22Rv1 (cell line): ENCODE measurements at regions not wholly inside any gene's neighbourhood (a gene's known extent, or its start where the extent isn't known, plus 50 kb on each side); places are given as distances from the start of the nearest gene placed in this dataset.

ENCODE experiments used
- H3K27ac ChIP-seq: fragments of 450-650 bp; 2 replicates; pipeline ENCODE4 v1.5.1; 2017
- ZFX ChIP-seq: fragments of 450-650 bp; IDR thresholded peaks from 2 replicates; pipeline ENCODE4 v1.6.1; 2017; ENCODE audit warnings: antibody characterized with exemption, borderline replicate concordance
- TF ChIP-seq, protein P1 (sequence below): fragments of 450-650 bp; IDR thresholded peaks from 2 replicates; pipeline ENCODE4 v1.5.1; 2017; ENCODE audit warnings: mild to moderate bottlenecking

DNA sequence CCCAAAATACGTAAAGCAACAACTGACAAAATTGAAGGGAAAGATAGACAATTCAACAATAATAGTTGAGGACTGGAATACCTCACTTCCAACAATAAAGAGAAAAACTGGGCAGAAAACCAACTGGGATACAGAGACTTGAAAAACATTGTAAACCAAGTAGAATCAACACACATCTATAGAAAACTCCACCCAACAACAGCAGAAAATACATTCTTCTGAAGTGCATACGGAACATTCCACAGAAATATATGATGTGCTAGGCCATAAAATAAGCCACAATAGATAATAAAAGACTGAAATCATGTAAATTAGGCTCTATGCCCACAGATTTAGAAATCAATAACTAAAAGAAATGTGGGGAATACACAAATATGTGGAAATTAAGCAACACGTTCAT, 98.4 kb upstream of the THBS1 start:
- no peak overlapping the region for H3K27ac ChIP-seq
- TF ChIP-seq, protein P1, sequence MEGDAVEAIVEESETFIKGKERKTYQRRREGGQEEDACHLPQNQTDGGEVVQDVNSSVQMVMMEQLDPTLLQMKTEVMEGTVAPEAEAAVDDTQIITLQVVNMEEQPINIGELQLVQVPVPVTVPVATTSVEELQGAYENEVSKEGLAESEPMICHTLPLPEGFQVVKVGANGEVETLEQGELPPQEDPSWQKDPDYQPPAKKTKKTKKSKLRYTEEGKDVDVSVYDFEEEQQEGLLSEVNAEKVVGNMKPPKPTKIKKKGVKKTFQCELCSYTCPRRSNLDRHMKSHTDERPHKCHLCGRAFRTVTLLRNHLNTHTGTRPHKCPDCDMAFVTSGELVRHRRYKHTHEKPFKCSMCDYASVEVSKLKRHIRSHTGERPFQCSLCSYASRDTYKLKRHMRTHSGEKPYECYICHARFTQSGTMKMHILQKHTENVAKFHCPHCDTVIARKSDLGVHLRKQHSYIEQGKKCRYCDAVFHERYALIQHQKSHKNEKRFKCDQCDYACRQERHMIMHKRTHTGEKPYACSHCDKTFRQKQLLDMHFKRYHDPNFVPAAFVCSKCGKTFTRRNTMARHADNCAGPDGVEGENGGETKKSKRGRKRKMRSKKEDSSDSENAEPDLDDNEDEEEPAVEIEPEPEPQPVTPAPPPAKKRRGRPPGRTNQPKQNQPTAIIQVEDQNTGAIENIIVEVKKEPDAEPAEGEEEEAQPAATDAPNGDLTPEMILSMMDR: no peak
- no peak for TF ChIP-seq ZFX

DNA sequence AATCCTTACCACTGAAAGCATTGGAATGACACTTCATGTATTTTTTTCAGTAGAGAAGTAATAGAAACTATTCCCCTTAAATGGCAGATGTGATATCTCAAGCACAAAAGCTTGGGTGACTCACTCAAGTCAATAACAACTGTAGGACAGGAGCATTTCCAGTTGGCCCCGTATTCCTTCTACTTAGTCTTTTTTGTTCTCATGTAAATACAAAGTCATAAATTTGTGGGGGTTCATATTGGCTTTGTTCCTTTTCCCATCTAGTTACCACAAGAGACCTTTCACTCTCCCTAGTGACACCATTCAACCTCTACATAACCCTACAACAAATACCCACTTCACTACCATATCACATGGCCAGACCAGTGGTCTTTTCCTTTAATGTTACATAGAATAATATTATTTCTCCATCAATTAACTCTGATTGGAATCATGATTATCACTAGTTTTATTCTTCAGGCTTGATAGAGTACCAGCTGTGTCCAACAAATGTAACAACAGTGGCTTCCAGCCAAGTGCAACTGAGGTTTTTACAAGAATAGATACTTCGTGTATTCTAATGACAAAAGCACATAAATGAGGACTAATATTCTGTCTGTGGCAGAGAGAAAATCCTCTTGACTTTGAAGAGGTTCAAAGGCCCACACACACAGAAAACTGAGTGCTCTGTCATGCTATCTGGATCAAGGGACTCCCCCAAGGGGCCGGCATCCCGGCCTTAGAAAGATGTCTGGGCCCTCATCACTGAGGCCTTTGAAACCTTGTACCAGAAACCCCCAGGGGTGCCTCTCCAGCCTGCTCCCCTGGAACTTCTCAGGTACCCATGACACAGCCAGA, 94.0 kb upstream of the THBS1 start:
- TF ChIP-seq, protein P1: no peak
- TF ChIP-seq ZFX: no peak
- no peak overlapping the region for H3K27ac ChIP-seq

DNA sequence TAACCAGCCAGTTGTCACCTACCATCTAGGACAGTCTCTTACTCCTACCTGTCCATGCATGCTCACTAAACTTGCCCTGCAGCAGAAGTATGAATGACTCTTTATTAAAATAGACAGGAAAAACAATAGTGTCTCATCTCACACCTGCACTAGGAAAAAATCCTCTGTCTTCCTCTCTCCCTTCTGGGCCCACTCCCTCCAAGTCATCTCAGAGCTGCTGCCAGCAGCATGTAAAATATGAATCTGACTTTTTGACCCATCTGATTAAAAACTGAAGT, 93.5 kb upstream of the THBS1 start:
- H3K27ac ChIP-seq: no peak overlapping the region
- no peak for TF ChIP-seq ZFX
- TF ChIP-seq, protein P1: no peak

DNA sequence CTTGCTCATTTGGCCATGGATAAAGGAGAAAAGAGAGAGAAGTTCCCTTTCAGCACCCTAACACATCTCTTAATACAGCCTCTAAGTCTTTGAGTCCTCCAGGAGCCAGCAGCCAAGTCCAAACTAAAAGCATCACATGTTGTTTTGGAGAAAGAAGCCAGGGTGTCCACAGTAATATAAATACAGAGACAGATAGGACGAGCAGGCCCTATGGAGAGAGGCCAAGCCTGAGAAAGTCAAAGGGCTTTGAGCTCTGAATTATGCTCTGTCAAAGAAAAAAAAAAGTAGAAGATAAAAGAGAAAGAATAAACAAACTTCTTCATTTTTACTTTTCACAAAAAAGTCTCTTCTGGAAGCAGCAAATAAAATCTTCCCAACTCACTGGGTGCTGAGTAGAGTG, 92.4 kb upstream of the THBS1 start:
- no peak for TF ChIP-seq ZFX
- TF ChIP-seq, protein P1: no peak

DNA sequence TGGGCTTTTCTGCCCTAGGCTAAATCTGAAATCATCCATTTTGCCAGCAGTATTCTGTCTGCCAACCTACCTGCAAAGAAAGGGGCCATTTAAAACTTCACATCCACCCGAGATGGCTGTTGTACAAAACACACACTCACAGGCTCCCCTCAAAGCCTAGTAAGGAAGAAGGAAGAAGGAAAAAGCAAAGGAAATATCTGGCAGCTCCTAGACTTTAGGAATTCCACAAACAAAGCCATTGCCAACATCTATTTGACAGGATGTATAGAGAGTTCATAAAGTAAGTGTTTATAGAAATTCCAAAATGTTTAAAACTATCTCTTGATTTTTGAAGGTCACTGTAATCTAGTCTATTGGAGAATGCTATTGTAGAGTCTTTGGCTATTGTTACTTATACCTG, 91.9 kb upstream of the THBS1 start:
- TF ChIP-seq ZFX: no peak
- TF ChIP-seq, protein P1: no peak
- H3K27ac ChIP-seq: no peak overlapping the region

More for the DNA sequence above, 92.4 kb upstream of the THBS1 start:
- H3K27ac ChIP-seq: no peak overlapping the region

DNA sequence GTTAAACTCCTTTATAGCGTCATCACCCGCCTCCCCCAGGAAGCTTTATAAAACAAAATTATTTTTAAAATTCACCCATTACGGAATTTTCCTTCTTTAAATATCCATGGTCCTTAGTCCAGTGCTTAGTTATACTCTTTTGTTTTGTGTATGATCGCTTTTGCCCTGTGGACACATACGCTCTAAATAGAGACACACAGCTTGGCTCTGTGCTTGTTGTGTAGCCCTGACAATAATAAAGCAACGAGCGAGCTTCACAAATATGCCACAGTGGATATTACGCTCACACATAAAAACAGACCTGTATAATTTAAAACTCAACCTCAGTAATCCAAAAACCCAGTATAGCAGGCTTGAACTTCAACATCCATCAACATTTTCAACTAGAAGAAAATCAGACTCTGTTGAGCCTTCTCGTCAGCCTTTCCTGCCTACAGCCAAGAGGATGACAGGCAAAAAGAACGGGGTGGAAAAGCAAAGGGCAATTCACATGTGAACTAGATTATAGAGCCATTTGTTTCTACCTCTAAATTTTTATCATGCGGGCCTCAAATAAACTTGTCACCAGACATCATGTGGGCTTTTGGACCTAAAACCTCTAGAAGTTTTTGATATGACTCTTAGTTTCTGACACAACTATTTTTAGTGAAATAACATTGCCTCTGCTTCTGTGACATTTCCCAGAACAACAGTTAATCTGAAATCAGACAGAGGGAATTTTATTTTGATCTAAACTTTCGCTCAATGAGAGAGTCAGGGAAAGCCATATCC, 89.6 kb upstream of the THBS1 start:
- no peak for TF ChIP-seq ZFX
- TF ChIP-seq, protein P1: no peak
- H3K27ac ChIP-seq: no peak overlapping the region

DNA sequence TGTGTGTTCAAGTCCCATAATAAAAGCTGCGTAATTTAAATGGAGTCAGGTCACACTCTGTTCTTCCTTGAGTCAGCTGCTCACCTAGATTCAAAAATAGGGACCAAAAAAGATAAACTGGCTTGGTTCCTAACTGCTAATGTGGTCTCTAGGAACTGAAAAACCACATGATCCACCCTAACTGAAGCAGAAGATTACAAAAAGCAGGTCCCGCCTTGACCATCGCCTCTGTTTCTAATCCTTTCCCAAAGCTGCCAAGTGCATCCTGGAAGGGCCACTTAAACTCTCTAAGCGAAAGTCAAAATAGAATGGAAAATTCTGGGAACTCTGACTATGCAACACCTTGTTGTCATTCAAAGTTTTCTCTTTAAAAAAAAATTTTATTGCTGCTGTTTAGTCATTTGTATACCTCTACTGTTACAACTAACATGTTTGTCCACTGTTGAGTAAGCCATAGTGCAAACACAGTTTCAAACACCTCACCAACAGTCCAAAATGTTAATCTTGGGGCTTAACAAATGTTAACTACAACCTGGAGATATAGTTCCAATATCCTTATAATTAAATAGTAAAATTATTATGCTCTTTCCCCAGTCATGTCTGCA, 88.9 kb upstream of the THBS1 start:
- H3K27ac ChIP-seq: no peak overlapping the region
- no peak for TF ChIP-seq ZFX
- TF ChIP-seq, protein P1: no peak
